ENCODE measurements at regions not wholly inside any gene's neighbourhood (a gene's known extent, or its start where the extent isn't known, plus 50 kb on each side); places are given as distances from the start of the nearest gene placed in this dataset.

DNA sequence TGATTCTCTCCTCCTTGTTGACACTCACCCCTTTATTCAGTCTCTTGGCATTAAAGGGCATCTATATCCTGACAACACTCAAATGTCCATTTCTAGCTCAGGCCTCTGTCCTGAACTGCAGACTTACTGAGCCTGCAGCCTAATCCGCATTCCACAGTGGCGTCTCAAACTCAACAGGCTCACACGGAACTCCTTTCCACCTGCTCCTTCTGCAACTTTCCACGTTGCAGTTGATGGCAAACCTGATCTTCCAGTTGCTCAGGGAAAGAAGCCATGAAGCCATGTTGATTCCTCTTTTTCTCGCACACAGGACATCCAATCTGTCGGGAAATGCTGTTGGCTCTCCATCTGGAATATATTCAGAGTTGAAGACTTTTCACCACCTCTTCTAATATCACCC lies 522.4 kb downstream of the CCSER2 start:
- TF ChIP-seq, protein P1, sequence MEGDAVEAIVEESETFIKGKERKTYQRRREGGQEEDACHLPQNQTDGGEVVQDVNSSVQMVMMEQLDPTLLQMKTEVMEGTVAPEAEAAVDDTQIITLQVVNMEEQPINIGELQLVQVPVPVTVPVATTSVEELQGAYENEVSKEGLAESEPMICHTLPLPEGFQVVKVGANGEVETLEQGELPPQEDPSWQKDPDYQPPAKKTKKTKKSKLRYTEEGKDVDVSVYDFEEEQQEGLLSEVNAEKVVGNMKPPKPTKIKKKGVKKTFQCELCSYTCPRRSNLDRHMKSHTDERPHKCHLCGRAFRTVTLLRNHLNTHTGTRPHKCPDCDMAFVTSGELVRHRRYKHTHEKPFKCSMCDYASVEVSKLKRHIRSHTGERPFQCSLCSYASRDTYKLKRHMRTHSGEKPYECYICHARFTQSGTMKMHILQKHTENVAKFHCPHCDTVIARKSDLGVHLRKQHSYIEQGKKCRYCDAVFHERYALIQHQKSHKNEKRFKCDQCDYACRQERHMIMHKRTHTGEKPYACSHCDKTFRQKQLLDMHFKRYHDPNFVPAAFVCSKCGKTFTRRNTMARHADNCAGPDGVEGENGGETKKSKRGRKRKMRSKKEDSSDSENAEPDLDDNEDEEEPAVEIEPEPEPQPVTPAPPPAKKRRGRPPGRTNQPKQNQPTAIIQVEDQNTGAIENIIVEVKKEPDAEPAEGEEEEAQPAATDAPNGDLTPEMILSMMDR (conservative IDR thresholded peaks at IDR 0.05 in 1 of 2, IDR thresholded peaks at IDR 0.05 in 1 of 2; ENCODE audit: low read depth in 1 of 2, low read length in 2 of 2): no peak
- TF ChIP-seq EZH2 (IDR thresholded peaks at IDR 0.05; ENCODE audit: low read length, missing control alignments): no peak

Data from fibroblast of lung (primary cell).